Epithelial cell of proximal tubule (primary cell): ENCODE measurements at regions not wholly inside any gene's neighbourhood (a gene's known extent, or its start where the extent isn't known, plus 50 kb on each side); places are given as distances from the start of the nearest gene placed in this dataset.

Experiments used
- DNase-seq: peaks from one replicate; pipeline ENCODE4 v3.0.0-alpha.2; 2011; ENCODE audit warnings: low read depth
- H3K4me3 ChIP-seq: 2 replicates; pipeline ENCODE4 v1.5.1; 2011; ENCODE audit warnings: low read depth, mild to moderate bottlenecking, low read length
- CTCF ChIP-seq: conservative IDR thresholded peaks from 2 replicates; pipeline ENCODE4 v1.5.1; 2012; ENCODE audit warnings: low read depth, mild to moderate bottlenecking, low read length

- DNase-seq: no peak
- no peak for TF ChIP-seq CTCF
- H3K4me3 ChIP-seq: no peak overlapping the region
Observed at GRCh38 chr5:61970218-61970617, 335.8 kb upstream of the KIF2A start.

GRCh38 chr5:61974680-61975079, 331.3 kb upstream of the KIF2A start:
- no peak for TF ChIP-seq CTCF
- no peak for DNase-seq
- H3K4me3 ChIP-seq: no peak overlapping the region

- no peak for TF ChIP-seq CTCF
- no peak overlapping the region for H3K4me3 ChIP-seq
- DNase-seq: no peak
Observed at GRCh38 chr5:61981886-61982285, 324.1 kb upstream of the KIF2A start.

- TF ChIP-seq CTCF: no peak
- no peak for DNase-seq
- no peak overlapping the region for H3K4me3 ChIP-seq
Observed at GRCh38 chr5:61991430-61991829, 314.6 kb upstream of the KIF2A start.

- no peak for TF ChIP-seq CTCF
- DNase-seq: no peak
- H3K4me3 ChIP-seq: no peak overlapping the region
Observed at GRCh38 chr5:61991866-61992265, 314.1 kb upstream of the KIF2A start.

- no peak overlapping the region for H3K4me3 ChIP-seq
- no peak for DNase-seq
- no peak for TF ChIP-seq CTCF
Observed at GRCh38 chr5:61993295-61993927, 312.6 kb upstream of the KIF2A start.

- H3K4me3 ChIP-seq: no peak overlapping the region
- TF ChIP-seq CTCF: no peak
- no peak for DNase-seq
Observed at GRCh38 chr5:61994171-61994570, 311.8 kb upstream of the KIF2A start.
